ENCODE measurements at regions not wholly inside any gene's neighbourhood (a gene's known extent, or its start where the extent isn't known, plus 50 kb on each side); places are given as distances from the start of the nearest gene placed in this dataset. TPM values are rescaled to one million over a fixed set of nuclear protein-coding genes. Genes with fewer than 3 reads are reported as not detected.

DNA sequence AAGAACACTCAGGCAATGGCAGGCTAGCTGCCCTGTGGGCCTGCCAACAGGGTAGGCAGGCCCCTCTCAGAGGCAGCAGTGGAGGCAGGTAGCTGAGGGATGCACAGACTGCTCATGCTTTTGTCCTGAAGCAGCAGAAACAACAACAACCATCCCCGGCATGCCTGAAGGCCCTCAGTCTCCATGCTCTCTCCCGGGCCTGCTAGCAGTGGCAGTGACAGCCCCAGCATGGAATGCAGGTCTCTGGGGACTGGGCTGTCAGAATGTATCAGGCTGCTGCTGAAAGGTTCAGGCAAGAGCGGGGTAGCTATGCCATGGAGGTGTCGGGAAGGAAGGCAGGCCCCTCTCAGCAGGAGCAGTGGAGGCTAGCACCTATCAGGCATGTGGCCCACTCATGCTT is 209.8 kb downstream of the KCNJ3 start:
- Mint-ChIP-seq H3K4me1 (no peaks in the 10 kb centered on the region), H3K27me3 (no peaks in the 10 kb centered on the region), H3K27ac (no peak overlapping the region), H3K4me3 (no peak overlapping the region), H3K9me3 (ENCODE audit: insufficient read depth) (peaks cover 3% of the 10 kb centered on the region)
- Histone ChIP-seq H3K27ac (ENCODE audit: low read length in 2 of 2) (no peak overlapping the region), H3K36me3 (replicated peaks in 1 of 2; ENCODE audit: control extremely low read depth in 1 of 2, control insufficient read depth in 1 of 2, extremely low read depth in 1 of 2, insufficient read depth in 2 of 2, low read length in 1 of 2) (no peaks in the 10 kb centered on the region), H2AFZ (ENCODE audit: insufficient read depth, low read depth, low read length, poor library complexity, severe bottlenecking) (no peak overlapping the region), H3K4me2 (replicated peaks; ENCODE audit: low read depth, low read length, poor library complexity, severe bottlenecking) (no peak overlapping the region), H3K9ac (ENCODE audit: low read length) (no peak overlapping the region), H3K9me3 (ENCODE audit: control extremely low read depth in 1 of 3, control insufficient read depth in 2 of 3, insufficient read depth in 1 of 3, low read length in 2 of 3) (peaks cover 0 to 15% (median 0%) of the 10 kb centered on the region in 3 donors), H3K4me1 (ENCODE audit: control insufficient read depth in 2 of 2, insufficient read depth in 2 of 2, low read length in 2 of 2) (no peaks in the 10 kb centered on the region), H3K4me3 (ENCODE audit: control extremely low read depth in 1 of 5, extremely low read depth in 1 of 5, insufficient read depth in 1 of 5, low read depth in 2 of 5, low read length in 4 of 5) (no peak overlapping the region), H3K27me3 (replicated peaks in 1 of 4; ENCODE audit: control extremely low read depth in 1 of 4, control insufficient read depth in 3 of 4, insufficient read depth in 4 of 4, low read length in 3 of 4) (no peaks in the 10 kb centered on the region), H3K79me2 (ENCODE audit: control insufficient read depth, insufficient read depth, low read length) (no peaks in the 10 kb centered on the region), H4K20me1 (ENCODE audit: control insufficient read depth, insufficient read depth, low read length, poor library complexity, severe bottlenecking) (no peaks in the 10 kb centered on the region)
- 95% methylated on average over 4 of the region's 4 CpGs for WGBS (ENCODE audit: insufficient coverage)
- no peak for DNase-seq
- CTCF ChIA-PET, result no interaction called here
- intact Hi-C loops (cut with micrococcal nuclease), result no loop called here
- POLR2A ChIA-PET, result no interaction called here
- ATAC-seq (ENCODE audit: low read depth), result no peak
- TF ChIP-seq EZH2 (IDR thresholded peaks at IDR 0.05; ENCODE audit: borderline replicate concordance, insufficient read depth, low read depth, low read length, poor library complexity, severe bottlenecking), result no peak
- TF ChIP-seq, protein P1, sequence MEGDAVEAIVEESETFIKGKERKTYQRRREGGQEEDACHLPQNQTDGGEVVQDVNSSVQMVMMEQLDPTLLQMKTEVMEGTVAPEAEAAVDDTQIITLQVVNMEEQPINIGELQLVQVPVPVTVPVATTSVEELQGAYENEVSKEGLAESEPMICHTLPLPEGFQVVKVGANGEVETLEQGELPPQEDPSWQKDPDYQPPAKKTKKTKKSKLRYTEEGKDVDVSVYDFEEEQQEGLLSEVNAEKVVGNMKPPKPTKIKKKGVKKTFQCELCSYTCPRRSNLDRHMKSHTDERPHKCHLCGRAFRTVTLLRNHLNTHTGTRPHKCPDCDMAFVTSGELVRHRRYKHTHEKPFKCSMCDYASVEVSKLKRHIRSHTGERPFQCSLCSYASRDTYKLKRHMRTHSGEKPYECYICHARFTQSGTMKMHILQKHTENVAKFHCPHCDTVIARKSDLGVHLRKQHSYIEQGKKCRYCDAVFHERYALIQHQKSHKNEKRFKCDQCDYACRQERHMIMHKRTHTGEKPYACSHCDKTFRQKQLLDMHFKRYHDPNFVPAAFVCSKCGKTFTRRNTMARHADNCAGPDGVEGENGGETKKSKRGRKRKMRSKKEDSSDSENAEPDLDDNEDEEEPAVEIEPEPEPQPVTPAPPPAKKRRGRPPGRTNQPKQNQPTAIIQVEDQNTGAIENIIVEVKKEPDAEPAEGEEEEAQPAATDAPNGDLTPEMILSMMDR (IDR thresholded peaks at IDR 0.05), result no peak

Small RNA genes lying in the stretch of these regions (small RNA-seq; reads per million reads assigned to genes)
- gene MTCO1P45 (ENCODE audit: insufficient read length, low read depth, low replicate concordance), result not detected
- not detected for gene RNU6-1001P (ENCODE audit: insufficient read length, low read depth, low replicate concordance)
- not detected for gene RNU6-546P (ENCODE audit: insufficient read length, low read depth, low replicate concordance)

All from B cell (primary cell).